Neural crest cell (in vitro differentiated cells): ENCODE measurements at regions not wholly inside any gene's neighbourhood (a gene's known extent, or its start where the extent isn't known, plus 50 kb on each side); places are given as distances from the start of the nearest gene placed in this dataset.

Experiments used
- DNase-seq: peaks from one replicate; pipeline ENCODE4 v3.0.0; 2021; ENCODE audit warnings: low read depth, mixed read lengths, low spot score
- H3K27ac Mint-ChIP-seq: one replicate; pipeline ENCODE4 v1.8.0; 2021; ENCODE audit warnings: mild to moderate bottlenecking, mixed read lengths; ENCODE audit not compliant: unreplicated experiment
- H3K27me3 Mint-ChIP-seq: 2 replicates; pipeline ENCODE4 v1.8.0; 2021; ENCODE audit warnings: low read depth, mild to moderate bottlenecking, mixed read lengths
- H3K36me3 Mint-ChIP-seq: 2 replicates; pipeline ENCODE4 v1.8.0; 2021; ENCODE audit warnings: low read depth, mild to moderate bottlenecking, mixed read lengths
- H3K4me1 Mint-ChIP-seq: 2 replicates; pipeline ENCODE4 v1.8.0; 2021; ENCODE audit warnings: mixed read lengths
- H3K4me3 Mint-ChIP-seq: one replicate; pipeline ENCODE4 v1.8.0; 2021; ENCODE audit warnings: mild to moderate bottlenecking, mixed read lengths
- H3K9me3 Mint-ChIP-seq: 2 replicates; pipeline ENCODE4 v1.8.0; 2021; ENCODE audit warnings: mixed read lengths
- CTCF ChIP-seq: fragments of 200-600 bp; sonication (generic); conservative IDR thresholded peaks from 2 replicates; pipeline ENCODE4 v1.5.0; 2021; ENCODE audit warnings: antibody characterized with exemption, mild to moderate bottlenecking

- DNase-seq: no peak
- Mint-ChIP-seq H3K27me3 (no peaks in the 10 kb centered on the region), H3K4me1 (no peaks in the 10 kb centered on the region), H3K36me3 (no peaks in the 10 kb centered on the region), H3K9me3 (no peaks in the 10 kb centered on the region), H3K27ac (no peak overlapping the region), H3K4me3 (no peak overlapping the region)
- TF ChIP-seq CTCF: no peak
Measured at GRCh38 chr17:71276079-71276478, 844.7 kb upstream of the SOX9 start.

GRCh38 chr17:71283486-71283885 is 837.3 kb upstream of the SOX9 start:
- Mint-ChIP-seq H3K27me3 (peaks cover 8% of the 10 kb centered on the region), H3K27ac (no peak overlapping the region), H3K4me3 (no peak overlapping the region), H3K9me3 (no peaks in the 10 kb centered on the region), H3K4me1 (peaks cover 8% of the 10 kb centered on the region), H3K36me3 (no peaks in the 10 kb centered on the region)
- DNase-seq: no peak
- no peak for TF ChIP-seq CTCF

DNA sequence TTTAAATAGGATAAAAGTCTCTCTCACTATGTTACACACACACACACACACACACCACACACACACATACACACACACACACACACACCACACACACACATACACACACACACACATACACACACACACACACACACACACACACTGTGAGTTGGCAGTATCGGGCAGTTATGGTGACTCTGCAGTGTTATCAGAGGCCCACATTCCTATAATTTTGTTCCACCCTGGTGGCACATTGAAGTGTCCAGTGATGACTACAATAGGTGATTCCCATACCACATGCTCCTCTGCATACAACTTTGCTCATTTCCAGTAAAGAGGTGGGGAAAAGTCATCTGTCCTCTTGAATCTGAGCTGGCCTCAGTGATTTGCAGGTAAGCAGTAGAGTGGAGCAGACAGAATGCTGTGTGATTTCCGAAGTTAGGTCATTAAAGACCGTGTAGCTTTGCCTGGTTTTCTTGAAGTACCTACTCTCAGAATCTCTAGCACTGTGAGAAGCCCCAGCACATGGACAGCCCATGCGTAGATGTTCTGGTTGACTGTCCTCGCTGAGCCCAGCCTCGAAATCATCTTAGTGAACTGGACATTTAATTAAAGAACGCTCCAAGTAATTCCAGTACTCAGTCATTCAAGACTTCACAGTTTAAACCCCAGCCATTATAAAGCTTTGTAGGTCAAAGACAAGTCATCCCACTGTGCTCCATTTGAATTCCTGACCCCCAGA is 836.6 kb upstream of the SOX9 start:
- Mint-ChIP-seq H3K27me3 (peaks cover 8% of the 10 kb centered on the region), H3K9me3 (no peaks in the 10 kb centered on the region), H3K27ac (no peak overlapping the region), H3K4me1 (peaks cover 8% of the 10 kb centered on the region), H3K4me3 (no peak overlapping the region), H3K36me3 (no peaks in the 10 kb centered on the region)
- DNase-seq: no peak
- TF ChIP-seq CTCF: no peak

DNA sequence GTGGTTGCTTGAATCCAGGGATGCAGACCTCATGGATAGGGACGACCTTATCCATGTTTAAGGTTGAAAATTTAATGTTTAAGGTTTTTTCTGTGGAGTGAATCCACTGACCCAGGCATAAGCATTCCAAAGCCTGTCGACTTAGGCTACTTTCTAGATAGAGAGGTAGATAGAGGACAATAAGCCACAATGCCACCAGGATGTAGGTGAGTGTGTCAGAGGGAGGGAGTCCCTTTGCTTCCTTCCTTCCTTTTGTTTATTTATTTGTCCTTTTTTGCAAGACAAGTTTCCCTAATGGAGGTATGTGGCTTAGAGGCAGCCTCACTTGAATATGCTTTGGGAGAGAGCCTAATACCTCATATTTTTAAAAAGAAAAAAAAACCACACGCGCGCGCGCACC is 834.2 kb upstream of the SOX9 start:
- H3K27ac Mint-ChIP-seq: no peak overlapping the region
- no peak for DNase-seq
- peaks cover 8% of the 10 kb centered on the region for H3K27me3 Mint-ChIP-seq
- no peak overlapping the region for H3K4me3 Mint-ChIP-seq
- peaks cover 8% of the 10 kb centered on the region for H3K4me1 Mint-ChIP-seq
- H3K36me3 Mint-ChIP-seq: no peaks in the 10 kb centered on the region
- no peaks in the 10 kb centered on the region for H3K9me3 Mint-ChIP-seq
- no peak for TF ChIP-seq CTCF

- H3K27me3 Mint-ChIP-seq: peaks cover 8% of the 10 kb centered on the region
- TF ChIP-seq CTCF: no peak
- no peak for DNase-seq
- no peak overlapping the region for H3K4me3 Mint-ChIP-seq
- peaks cover 8% of the 10 kb centered on the region for H3K4me1 Mint-ChIP-seq
- no peaks in the 10 kb centered on the region for H3K9me3 Mint-ChIP-seq
- no peaks in the 10 kb centered on the region for H3K36me3 Mint-ChIP-seq
- no peak overlapping the region for H3K27ac Mint-ChIP-seq
Measured at GRCh38 chr17:71287071-71287823, 833.6 kb upstream of the SOX9 start.
